ENCODE measurements at regions not wholly inside any gene's neighbourhood (a gene's known extent, or its start where the extent isn't known, plus 50 kb on each side); places are given as distances from the start of the nearest gene placed in this dataset.

DNA sequence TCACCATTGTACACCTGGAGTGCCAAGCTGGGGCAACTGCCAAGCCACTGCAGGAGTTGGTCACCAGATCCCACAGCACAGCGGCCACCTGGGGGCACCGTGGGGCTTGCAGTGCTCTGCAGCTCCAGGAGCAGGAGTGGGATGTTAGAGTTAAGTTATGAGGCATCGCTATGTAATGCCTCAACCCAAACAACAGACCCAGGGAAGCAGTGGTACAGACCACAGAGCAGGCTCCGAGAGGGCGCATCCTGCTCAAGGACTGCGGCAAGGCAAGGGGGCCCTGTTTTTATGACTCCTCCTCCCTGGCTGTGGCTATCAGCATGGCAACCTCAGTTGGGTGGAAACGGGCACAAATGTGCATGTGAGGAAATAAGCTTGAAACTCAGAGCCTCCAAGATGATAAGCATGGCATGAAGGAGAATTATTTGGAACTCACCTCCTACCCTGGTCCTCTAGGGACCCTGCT is 63.1 kb downstream of the ARL6IP4 start:
- DNase-seq: peak; percentile 80 to 82
- peaks cover 33% of the 10 kb centered on the region for H3K4me1 ChIP-seq
- H3K27me3 ChIP-seq: no peaks in the 10 kb centered on the region
- no peak overlapping the region for H3K27ac ChIP-seq
- H3K4me3 ChIP-seq: no peak overlapping the region
- H3K9me3 ChIP-seq (replicated peaks): no peaks in the 10 kb centered on the region
- H3K36me3 ChIP-seq: no peaks in the 10 kb centered on the region

DNA sequence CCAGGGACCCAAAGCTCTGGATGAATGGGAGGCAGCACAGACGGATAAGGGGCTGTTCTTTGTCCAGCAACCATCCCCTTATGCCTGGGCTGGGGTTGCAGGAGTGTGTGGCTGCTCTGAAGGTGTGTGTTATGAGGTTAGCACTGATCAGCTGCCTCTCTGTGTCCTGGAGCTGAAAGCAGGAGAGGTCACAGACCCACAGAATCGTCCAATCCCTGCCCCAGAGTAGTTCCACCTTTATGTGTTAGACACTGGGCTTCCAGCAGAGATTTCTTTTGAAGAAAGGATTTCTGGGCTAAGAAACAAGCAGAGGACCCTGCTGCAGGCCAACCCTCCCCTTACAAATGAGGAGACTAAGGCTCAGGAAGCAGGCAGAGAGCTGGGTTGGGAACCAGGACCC is 62.4 kb downstream of the ARL6IP4 start:
- no peaks in the 10 kb centered on the region for H3K27me3 ChIP-seq
- H3K4me1 ChIP-seq: peaks cover 33% of the 10 kb centered on the region
- H3K4me3 ChIP-seq: no peak overlapping the region
- DNase-seq: no peak
- H3K27ac ChIP-seq: no peak overlapping the region
- no peaks in the 10 kb centered on the region for H3K36me3 ChIP-seq
- H3K9me3 ChIP-seq (replicated peaks): no peaks in the 10 kb centered on the region

DNA sequence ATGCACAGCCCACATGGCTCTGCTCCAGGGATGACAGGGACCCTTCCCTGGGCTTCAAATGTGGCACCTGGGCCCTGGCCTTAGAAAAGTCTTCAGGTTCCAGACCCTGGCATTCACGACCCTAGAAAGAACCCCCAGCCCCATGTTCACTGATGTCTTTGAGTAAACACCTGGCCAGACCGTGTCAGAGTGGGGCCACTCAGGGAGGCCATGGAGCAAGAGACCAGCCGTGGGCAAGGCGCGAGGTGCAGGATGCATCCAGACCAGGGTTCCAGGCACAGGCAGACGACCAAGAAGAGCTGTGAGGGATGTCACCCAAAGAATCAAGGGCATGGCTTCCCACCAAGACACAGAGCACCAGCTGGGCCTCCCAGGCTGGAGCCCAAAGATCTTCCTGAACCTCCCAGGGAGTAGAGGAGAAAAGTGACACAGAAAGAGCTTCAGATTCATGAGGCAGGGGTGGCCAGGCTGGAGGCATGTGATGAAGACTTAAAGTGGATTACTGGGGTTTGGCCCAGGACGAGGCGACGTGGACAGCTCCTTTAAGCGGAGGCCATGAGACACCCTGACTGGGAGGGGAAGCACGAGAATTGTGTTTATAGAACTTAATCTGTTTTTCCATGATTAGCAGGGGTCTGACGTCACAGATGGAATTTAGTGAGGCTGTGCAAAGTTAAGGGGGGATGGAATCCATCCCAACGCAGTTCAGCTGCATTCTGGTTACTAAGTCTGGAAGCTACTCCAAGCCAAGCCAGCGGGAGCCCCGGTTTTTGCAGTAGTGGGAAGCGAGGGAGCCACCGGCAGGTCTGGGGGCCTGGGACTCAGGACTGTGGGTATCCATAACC is 61.6 kb downstream of the ARL6IP4 start:
- H3K27me3 ChIP-seq: no peaks in the 10 kb centered on the region
- peaks cover 33% of the 10 kb centered on the region for H3K4me1 ChIP-seq
- peak; percentile 64 to 69 for DNase-seq
- no peaks in the 10 kb centered on the region for H3K36me3 ChIP-seq
- H3K9me3 ChIP-seq (replicated peaks): no peaks in the 10 kb centered on the region
- no peak overlapping the region for H3K27ac ChIP-seq
- H3K4me3 ChIP-seq: no peak overlapping the region

DNA sequence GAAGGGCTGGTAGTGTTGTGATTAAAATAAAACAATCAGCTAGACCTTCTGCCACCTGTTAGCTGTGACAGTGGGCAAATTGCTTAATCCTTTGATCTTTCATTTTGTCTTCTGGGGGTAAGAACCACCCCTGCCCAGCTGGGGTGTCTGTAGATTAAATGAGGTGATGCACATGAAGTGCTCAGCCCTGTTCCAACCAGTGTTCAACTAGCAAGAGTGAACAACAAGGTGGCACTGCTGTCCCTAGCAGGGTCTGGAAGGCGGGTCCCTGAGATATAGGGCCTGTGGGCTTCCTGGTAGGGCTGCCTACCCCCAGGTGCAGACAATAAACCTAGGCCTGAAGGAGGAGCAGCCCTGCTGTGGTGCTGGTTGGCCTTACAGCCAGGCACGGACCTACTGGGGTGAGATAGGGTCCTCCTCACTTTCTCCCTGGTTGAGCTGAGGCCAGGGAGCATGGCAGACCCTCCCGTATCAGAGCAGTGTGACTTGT is 60.6 kb downstream of the ARL6IP4 start:
- Histone ChIP-seq H3K4me3 (no peak overlapping the region), H3K27me3 (no peaks in the 10 kb centered on the region), H3K27ac (no peak overlapping the region), H3K36me3 (no peaks in the 10 kb centered on the region), H3K9me3 (replicated peaks) (no peaks in the 10 kb centered on the region), H3K4me1 (peaks cover 33% of the 10 kb centered on the region)
- DNase-seq: peak in 1 of 2 experiments; percentile 17

DNA sequence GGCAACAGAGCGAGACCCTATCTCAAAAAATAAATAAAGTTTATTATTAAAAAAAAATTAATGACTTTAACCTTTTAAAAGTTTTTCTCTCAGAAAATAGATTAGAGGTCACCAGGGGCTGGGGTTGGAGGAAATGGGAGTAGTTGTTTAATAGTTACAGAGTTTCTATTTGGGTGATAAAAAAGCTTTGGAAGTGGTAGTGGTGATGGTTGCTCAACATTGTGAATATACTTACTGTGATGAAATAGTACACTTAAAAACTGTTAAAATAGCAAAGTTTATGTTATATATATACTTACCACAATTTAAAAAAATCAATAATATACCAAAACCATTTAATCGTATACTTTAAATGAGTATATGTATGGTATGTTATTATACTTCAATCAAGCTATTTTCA is 59.6 kb downstream of the ARL6IP4 start:
- peaks cover 33% of the 10 kb centered on the region for H3K4me1 ChIP-seq
- DNase-seq: no peak
- H3K36me3 ChIP-seq: no peaks in the 10 kb centered on the region
- no peak overlapping the region for H3K27ac ChIP-seq
- no peaks in the 10 kb centered on the region for H3K27me3 ChIP-seq
- H3K9me3 ChIP-seq (replicated peaks): no peaks in the 10 kb centered on the region
- no peak overlapping the region for H3K4me3 ChIP-seq

DNA sequence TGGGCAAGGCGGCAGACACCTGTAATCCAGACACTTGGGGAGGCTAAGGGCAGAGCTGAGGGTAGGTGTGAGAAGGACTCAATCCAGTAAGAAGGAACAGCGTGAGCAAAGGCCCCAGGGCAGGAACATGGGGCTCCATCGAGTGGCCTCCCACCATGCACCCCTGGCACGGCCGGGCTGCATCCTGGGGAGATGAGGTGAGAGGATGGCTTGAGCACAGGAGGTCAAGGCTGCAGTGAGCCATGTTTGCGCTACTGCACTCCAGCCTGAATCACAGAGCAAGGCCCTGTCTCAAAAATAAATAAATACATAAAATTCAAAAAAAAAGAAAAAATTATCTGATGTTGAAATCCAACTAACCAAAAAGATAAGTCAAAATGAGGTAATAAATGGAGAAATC is 58.5 kb downstream of the ARL6IP4 start:
- no peaks in the 10 kb centered on the region for H3K9me3 ChIP-seq (replicated peaks)
- H3K36me3 ChIP-seq: no peaks in the 10 kb centered on the region
- peaks cover 32% of the 10 kb centered on the region for H3K4me1 ChIP-seq
- H3K27me3 ChIP-seq: no peaks in the 10 kb centered on the region
- DNase-seq: no peak
- H3K27ac ChIP-seq: no peak overlapping the region
- H3K4me3 ChIP-seq: no peak overlapping the region

DNA sequence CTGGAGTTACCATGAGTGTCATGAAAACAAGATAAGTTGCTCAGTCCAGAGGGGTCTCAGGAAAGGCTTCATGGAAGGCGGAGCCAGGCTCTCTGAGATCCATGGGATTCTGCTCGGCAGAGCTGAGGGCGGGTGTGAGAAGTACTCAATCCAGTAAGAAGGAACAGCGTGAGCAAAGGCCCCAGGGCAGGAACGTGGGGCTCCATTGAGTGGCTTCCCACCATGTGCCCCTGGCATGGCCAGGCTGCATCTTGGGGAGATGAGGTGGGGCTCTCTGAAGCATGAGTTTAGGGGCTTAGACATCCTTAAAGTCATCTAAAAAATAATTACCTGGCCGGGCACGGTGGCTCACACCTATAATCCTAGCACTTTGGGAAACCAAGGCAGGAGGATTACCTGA is 58.0 kb downstream of the ARL6IP4 start:
- Histone ChIP-seq H3K36me3 (no peaks in the 10 kb centered on the region), H3K9me3 (replicated peaks) (no peaks in the 10 kb centered on the region), H3K27me3 (no peaks in the 10 kb centered on the region), H3K4me1 (peaks cover 27% of the 10 kb centered on the region), H3K4me3 (no peak overlapping the region), H3K27ac (no peak overlapping the region)
- no peak for DNase-seq

DNA sequence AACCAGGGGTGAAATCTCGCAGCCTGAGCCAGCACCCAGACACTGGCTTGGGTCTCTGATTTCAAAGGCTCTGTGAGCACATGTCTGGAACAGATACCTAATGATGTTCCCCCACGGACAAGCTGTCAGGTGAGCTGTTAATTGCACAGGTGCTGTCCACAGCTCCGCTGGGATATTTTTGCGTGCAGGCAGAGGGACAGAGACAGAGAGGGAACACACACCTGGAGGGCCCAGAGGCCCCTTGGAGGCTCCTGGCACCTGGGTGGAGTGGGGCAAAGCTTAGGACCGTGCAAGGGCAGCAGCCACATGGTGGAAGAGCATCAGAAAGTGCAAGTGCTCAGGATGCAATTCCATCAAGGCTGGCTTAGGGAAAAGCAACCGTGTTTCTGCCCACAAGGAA is 57.3 kb downstream of the ARL6IP4 start:
- Histone ChIP-seq H3K27ac (no peak overlapping the region), H3K27me3 (no peaks in the 10 kb centered on the region), H3K4me3 (no peak overlapping the region), H3K36me3 (no peaks in the 10 kb centered on the region), H3K4me1 (peaks cover 20% of the 10 kb centered on the region), H3K9me3 (replicated peaks) (no peaks in the 10 kb centered on the region)
- DNase-seq: no peak

DNA sequence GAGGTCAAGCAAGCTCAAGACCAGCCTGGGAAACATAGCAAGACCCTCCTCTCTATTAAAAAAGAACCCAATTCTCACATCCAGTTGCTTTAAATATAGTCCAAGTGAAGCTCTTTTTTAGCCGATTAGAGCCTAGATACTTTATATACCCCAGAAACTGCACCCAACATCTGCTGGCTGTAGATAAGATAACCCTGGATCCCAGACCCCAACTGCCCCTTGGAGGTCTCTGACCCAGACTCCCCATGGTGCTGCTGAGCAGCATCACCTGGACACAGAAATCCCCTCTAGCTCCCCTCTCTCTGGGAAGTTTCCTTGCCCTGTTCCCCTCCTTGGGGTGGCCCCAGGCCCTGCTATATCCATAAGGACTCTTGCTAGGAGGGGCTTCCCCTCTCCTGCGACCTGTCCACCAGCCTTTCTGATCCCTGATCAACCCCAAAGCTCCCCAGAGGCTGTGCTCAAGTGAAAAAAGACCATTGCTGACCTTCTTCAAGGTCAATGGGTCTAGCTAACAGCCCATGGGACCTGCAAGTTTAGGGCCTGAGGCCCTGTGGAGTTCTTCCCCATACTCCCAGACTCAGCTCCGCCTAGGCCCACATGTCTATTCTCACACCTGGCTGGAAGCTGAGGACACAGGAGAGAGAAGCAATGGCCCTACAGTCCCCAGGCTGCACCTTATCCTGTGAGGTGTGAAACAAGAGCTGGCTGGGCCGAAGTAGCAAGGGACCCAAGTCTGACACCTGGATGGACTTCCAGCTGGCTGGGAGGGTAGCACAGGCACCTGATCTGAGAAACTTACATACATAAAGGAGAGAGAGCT is 56.2 kb downstream of the ARL6IP4 start:
- peaks cover 10% of the 10 kb centered on the region for H3K4me1 ChIP-seq
- no peak overlapping the region for H3K4me3 ChIP-seq
- DNase-seq: no peak
- H3K27me3 ChIP-seq: no peaks in the 10 kb centered on the region
- no peaks in the 10 kb centered on the region for H3K36me3 ChIP-seq
- H3K9me3 ChIP-seq (replicated peaks): no peaks in the 10 kb centered on the region
- H3K27ac ChIP-seq: no peak overlapping the region

DNA sequence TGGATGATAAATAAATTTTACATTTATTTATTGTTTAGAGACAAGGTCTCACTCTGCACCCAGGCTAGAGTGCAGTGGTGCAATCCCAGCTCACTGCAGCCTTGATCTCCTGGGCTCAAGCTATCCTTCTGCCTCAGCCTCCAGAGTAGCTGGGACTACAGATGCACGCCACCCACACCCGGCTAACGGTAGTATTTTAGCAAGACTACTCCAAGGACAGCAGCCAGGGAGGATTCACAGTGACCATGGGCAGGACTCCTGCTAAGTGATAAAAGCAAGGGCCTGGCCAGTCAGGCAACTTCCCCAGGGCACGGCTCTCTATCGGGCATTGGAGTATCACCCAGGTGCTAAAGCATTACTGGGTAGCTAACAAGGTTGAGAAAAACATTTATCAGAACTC is 55.4 kb downstream of the ARL6IP4 start:
- H3K36me3 ChIP-seq: no peaks in the 10 kb centered on the region
- no peak overlapping the region for H3K27ac ChIP-seq

DNA sequence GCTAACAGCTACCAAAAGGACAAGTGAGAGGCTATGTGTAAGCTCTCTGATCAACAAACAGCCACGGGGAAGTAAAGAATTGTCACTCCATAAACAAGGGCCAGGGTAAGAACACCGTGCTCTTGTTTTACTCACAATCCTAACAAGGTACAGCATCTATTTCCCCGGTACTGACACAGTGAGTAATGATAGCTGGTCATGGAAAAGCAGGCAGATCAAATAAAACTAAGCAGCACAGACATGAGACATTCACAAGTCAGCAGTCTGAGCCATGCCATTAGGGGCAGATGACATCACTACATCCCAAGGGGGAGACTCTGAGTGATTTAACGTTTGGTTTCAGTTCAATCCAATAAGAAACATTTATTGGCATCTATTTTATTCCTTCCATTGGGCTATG is 54.4 kb downstream of the ARL6IP4 start:
- Histone ChIP-seq H3K27ac (no peak overlapping the region), H3K4me3 (no peak overlapping the region), H3K36me3 (no peaks in the 10 kb centered on the region), H3K9me3 (replicated peaks) (no peaks in the 10 kb centered on the region), H3K4me1 (no peaks in the 10 kb centered on the region), H3K27me3 (no peaks in the 10 kb centered on the region)
- peak in 1 of 2 experiments; percentile 16 for DNase-seq

More for the DNA sequence above, 55.4 kb downstream of the ARL6IP4 start:
- Histone ChIP-seq H3K4me3 (no peak overlapping the region), H3K4me1 (peaks cover 2% of the 10 kb centered on the region), H3K27me3 (no peaks in the 10 kb centered on the region), H3K9me3 (replicated peaks) (no peaks in the 10 kb centered on the region)
- DNase-seq: no peak

DNA sequence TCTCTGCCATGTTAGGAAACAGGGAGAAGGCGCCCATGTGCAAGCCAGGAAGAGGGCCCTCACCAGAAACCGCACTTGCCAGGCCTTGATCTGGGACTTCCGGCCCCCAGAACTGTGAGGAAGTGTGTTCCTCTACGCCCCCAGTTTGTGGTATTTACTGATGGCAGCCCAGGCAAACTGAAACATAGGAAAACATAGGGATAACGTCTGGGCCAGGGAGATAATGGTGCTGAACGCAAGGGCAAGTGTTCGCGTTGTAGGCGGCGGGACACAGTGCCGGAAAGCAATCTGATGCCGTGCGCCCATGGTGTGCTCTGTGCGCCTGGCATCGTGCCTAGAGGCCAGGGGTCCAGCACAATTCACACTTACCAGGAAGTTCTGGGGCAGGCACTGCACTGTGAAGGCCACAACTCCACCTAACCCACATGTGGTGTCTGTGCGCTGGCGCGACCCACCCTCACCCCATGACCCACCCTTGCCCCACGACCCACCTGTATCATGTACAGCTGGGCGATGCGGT is 53.6 kb downstream of the ARL6IP4 start:
- Histone ChIP-seq H3K36me3 (no peaks in the 10 kb centered on the region), H3K27ac (no peak overlapping the region), H3K9me3 (replicated peaks) (no peaks in the 10 kb centered on the region), H3K4me1 (no peaks in the 10 kb centered on the region), H3K27me3 (no peaks in the 10 kb centered on the region), H3K4me3 (no peak overlapping the region)
- DNase-seq: no peak

DNA sequence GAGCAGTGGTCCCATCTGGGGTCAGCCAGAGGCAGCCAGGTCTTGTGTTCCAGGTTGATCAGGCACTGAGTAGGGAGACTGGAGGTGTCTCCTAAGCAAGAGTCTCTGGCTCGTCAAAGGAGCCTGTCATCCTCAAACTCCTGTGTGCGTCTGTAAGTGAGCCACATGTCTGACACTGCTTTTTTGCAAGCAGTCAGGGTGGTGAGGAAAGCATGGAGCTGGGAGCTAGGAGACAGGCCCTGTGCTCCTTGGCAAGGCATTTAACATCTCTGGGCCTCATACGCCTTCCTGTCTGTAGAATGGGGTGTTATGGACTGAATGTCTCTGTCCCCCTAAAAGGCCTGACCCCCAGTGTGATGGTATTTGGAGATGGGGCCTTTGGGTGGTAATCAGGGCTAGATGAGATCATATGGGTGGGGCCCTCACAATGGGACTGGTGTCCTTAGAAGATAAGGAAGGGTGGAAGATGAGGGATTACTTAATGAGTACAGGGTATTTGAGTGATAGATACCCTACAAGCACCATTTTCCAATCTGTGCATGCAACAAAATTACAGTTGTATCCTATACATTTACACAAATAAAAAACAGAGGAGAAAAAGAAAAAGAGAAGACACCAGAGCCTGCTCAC is 53.0 kb downstream of the ARL6IP4 start:
- Histone ChIP-seq H3K4me3 (no peak overlapping the region), H3K27me3 (no peaks in the 10 kb centered on the region), H3K27ac (no peak overlapping the region), H3K4me1 (no peaks in the 10 kb centered on the region), H3K9me3 (replicated peaks) (no peaks in the 10 kb centered on the region), H3K36me3 (no peaks in the 10 kb centered on the region)
- no peak for DNase-seq

DNA sequence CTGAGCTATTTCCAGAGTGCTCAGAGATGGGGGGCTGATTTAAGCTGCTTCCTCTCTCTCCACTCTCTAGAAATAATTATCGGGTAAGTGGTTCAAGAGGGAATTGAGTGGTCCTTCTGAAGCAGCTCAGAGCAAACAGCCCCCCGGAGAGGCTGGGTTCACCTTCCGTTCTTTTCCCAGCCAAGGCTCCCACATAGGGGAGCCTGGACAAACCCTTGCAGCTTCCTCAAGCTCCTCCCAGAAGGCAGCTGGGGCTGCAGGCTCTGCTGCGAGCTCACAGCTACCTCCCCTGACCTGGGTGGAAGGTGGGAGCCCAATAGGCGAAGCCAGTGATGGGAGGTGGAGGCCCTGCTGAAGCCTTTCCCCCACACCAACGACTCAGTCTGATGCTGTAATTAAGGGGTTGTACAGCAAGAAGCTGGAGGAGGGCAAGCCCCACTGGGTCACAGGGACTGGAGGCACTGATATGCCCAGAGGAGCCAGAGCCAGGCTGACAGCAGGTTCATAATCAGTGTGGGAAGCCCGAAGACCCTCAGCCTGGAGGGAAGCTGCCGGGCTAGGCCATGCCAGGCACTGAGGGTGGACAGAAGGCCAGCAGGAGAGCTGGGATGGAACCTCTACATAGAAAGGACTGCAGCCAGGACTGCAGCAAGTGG is 52.4 kb downstream of the ARL6IP4 start:
- Histone ChIP-seq H3K4me1 (no peaks in the 10 kb centered on the region), H3K36me3 (no peaks in the 10 kb centered on the region), H3K9me3 (replicated peaks) (no peaks in the 10 kb centered on the region), H3K27me3 (no peaks in the 10 kb centered on the region), H3K27ac (no peak overlapping the region), H3K4me3 (no peak overlapping the region)
- no peak for DNase-seq

Measured in SJCRH30 (cell line).